A673 (cell line): ENCODE measurements at regions not wholly inside any gene's neighbourhood (a gene's known extent, or its start where the extent isn't known, plus 50 kb on each side); places are given as distances from the start of the nearest gene placed in this dataset.

Experiments used
- BruUV-seq: library from RNA; stranded (reverse); fragments of 400-500 nt; replicated peaks from 2 replicates; lab custom pipeline; 2021; lab: Mats Ljungman, UMichigan
- CTCF ChIA-PET: fragments of 300-600 bp; sonication (Branson Sonifier 250); formaldehyde crosslinking; loops from one replicate; lab custom pipeline; 2022; ENCODE audit warnings: antibody characterized with exemption; lab: Charles Lee
- POLR2A ChIA-PET: fragments of 300-600 bp; sonication (Branson Sonifier 250); formaldehyde crosslinking; loops from one replicate; lab custom pipeline; 2022; ENCODE audit warnings: antibody characterized with exemption; ENCODE audit not compliant: low non-redundant PET; lab: Charles Lee
- DNase-seq: peaks from one replicate; pipeline ENCODE4 v3.0.0-alpha.2; 2015; ENCODE audit warnings: low spot score
- H3K27ac ChIP-seq: fragments of 200-600 bp; sonication (generic); 2 replicates; pipeline ENCODE4 v1.5.1; 2016; ENCODE audit warnings: mixed run types, low read depth, mild to moderate bottlenecking, mixed read lengths, antibody characterized with exemption, low read length; ENCODE audit not compliant: poor library complexity, severe bottlenecking
- H3K27me3 ChIP-seq: fragments of 200-600 bp; sonication (generic); replicated peaks from 2 replicates; pipeline ENCODE4 v1.6.1; 2017; ENCODE audit warnings: mixed run types, low read depth, mild to moderate bottlenecking, mixed read lengths, antibody characterized with exemption, low read length; ENCODE audit not compliant: insufficient read depth, poor library complexity
- H3K36me3 ChIP-seq: fragments of 200-600 bp; sonication (generic); 2 replicates; pipeline ENCODE4 v1.6.1; 2016; ENCODE audit warnings: mixed run types, mild to moderate bottlenecking, mixed read lengths, antibody characterized with exemption, low read length; ENCODE audit not compliant: insufficient read depth, poor library complexity, severe bottlenecking
- H3K4me1 ChIP-seq: fragments of 200-600 bp; sonication (generic); 2 replicates; pipeline ENCODE4 v1.6.1; 2017; ENCODE audit warnings: mixed run types, mild to moderate bottlenecking, mixed read lengths, antibody characterized with exemption, low read length; ENCODE audit not compliant: insufficient read depth, poor library complexity, severe bottlenecking
- H3K4me3 ChIP-seq: fragments of 200-600 bp; sonication (generic); 2 replicates; pipeline ENCODE4 v1.5.1; 2016; ENCODE audit warnings: low read depth, mixed run types, mild to moderate bottlenecking, mixed read lengths, low read length; ENCODE audit not compliant: poor library complexity, severe bottlenecking
- H3K9me3 ChIP-seq: fragments of 200-600 bp; sonication (generic); 2 replicates; pipeline ENCODE4 v1.6.1; 2016; ENCODE audit warnings: mixed run types, low read depth, mild to moderate bottlenecking, mixed read lengths, antibody characterized with exemption, low read length; ENCODE audit not compliant: poor library complexity, severe bottlenecking
- EZH2 ChIP-seq: fragments of 200-600 bp; sonication (generic); IDR thresholded peaks from 2 replicates; pipeline ENCODE4 v1.6.1; 2017; ENCODE audit warnings: borderline replicate concordance, low read depth, mild to moderate bottlenecking, mixed read lengths, antibody characterized with exemption, low read length; ENCODE audit not compliant: poor library complexity, severe bottlenecking
- intact Hi-C: fragments of 100-400 bp; cut with micrococcal nuclease; formaldehyde crosslinking; loops from one replicate; pipeline ENCODE4 v1.10.0; 2022; ENCODE audit not compliant: unreplicated experiment
- TF ChIP-seq, protein P1 (sequence below): fragments of 300-800, 200-600 bp; sonication (generic); conservative IDR thresholded peaks from 2 replicates; pipeline ENCODE4 v1.5.1; 2017; ENCODE audit warnings: low read depth, mild to moderate bottlenecking, antibody characterized with exemption, low read length, moderate library complexity, mixed read lengths

DNA sequence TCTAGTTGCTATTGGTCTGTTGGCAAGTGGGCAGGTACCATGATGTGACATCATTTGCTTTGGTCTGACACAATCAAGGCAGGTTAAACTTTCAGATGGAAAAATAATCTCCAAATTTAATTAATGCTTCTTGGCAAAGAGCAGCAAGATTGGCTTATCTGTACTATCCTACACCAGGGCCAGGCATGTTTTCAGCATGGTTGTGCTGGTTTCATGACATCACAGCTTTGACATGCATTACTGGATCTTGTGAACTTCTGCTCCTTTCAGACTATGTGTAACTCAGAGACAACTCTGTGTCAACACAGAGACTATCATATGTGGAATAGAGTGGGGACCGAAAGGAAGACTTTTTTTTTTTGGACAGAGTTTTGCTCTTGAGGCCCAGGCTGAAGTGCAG, 520.5 kb downstream of the TDRD15 start:
- Histone ChIP-seq H3K4me3 (no peak overlapping the region), H3K4me1 (no peaks in the 10 kb centered on the region), H3K27ac (no peak overlapping the region), H3K36me3 (no peaks in the 10 kb centered on the region), H3K27me3 (no peaks in the 10 kb centered on the region), H3K9me3 (no peaks in the 10 kb centered on the region)
- no TSS peak for BruUV-seq
- intact Hi-C loops, result no loop called here
- ChIA-PET POLR2A (no interaction called here), CTCF (no interaction called here)
- no peak for DNase-seq
- TF ChIP-seq, protein P1, sequence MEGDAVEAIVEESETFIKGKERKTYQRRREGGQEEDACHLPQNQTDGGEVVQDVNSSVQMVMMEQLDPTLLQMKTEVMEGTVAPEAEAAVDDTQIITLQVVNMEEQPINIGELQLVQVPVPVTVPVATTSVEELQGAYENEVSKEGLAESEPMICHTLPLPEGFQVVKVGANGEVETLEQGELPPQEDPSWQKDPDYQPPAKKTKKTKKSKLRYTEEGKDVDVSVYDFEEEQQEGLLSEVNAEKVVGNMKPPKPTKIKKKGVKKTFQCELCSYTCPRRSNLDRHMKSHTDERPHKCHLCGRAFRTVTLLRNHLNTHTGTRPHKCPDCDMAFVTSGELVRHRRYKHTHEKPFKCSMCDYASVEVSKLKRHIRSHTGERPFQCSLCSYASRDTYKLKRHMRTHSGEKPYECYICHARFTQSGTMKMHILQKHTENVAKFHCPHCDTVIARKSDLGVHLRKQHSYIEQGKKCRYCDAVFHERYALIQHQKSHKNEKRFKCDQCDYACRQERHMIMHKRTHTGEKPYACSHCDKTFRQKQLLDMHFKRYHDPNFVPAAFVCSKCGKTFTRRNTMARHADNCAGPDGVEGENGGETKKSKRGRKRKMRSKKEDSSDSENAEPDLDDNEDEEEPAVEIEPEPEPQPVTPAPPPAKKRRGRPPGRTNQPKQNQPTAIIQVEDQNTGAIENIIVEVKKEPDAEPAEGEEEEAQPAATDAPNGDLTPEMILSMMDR, result no peak
- no peak for TF ChIP-seq EZH2

DNA sequence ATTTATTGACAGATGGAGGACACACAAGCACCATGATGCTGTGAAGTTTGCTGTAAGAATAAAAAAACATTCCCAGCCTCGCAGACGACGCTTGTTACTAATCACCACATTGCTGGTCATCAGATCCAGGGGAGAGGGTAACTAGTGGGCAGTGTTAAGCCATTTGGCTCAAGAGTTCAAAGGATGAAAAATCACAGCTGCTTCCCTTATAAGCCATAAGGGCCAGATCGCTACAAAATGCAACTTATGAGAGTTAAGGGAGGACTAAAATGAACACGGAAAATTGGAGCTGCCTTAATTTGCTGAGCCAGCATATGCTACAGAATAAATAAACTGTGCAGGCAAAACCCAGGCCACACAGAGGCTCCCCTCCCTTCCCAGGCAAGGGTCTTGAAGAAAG, 522.6 kb downstream of the TDRD15 start:
- no TSS peak for BruUV-seq
- H3K27ac ChIP-seq, result no peak overlapping the region
- CTCF ChIA-PET, result no interaction called here

DNA sequence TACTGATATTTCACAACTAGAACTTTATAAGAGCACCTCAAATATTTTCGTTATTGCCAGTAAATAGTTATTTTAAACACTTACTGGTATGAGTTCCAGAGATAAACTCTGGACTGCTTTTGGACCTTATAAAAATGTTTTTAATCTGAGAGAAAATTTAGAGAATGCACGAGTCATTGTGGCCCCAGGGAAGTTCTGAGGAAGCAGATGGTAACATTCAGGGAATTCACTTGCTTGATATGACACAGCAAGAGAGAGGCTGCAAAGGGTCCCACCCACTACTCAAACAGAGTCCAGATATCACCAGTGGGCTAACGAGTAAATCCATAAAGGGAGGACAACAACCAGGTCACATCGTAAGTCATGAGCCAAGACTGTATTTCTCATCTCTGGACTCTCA, 526.8 kb downstream of the TDRD15 start:
- Histone ChIP-seq H3K27ac (no peak overlapping the region), H3K9me3 (no peaks in the 10 kb centered on the region), H3K4me1 (no peaks in the 10 kb centered on the region), H3K36me3 (no peaks in the 10 kb centered on the region), H3K4me3 (no peak overlapping the region), H3K27me3 (peaks cover 6% of the 10 kb centered on the region)
- no TSS peak for BruUV-seq
- DNase-seq, result no peak
- ChIA-PET POLR2A (no interaction called here), CTCF (no interaction called here)
- no peak for TF ChIP-seq EZH2
- TF ChIP-seq, protein P1, result no peak
- intact Hi-C loops, result no loop called here

More for the DNA sequence above, 522.6 kb downstream of the TDRD15 start:
- Histone ChIP-seq H3K27me3 (no peaks in the 10 kb centered on the region), H3K4me3 (no peak overlapping the region), H3K36me3 (no peaks in the 10 kb centered on the region), H3K9me3 (no peaks in the 10 kb centered on the region), H3K4me1 (no peaks in the 10 kb centered on the region)
- POLR2A ChIA-PET, result no interaction called here
- intact Hi-C loops, result no loop called here
- TF ChIP-seq, protein P1, result no peak
- TF ChIP-seq EZH2, result no peak
- DNase-seq, result no peak
